H4 (cell line): ENCODE measurements at regions not wholly inside any gene's neighbourhood (a gene's known extent, or its start where the extent isn't known, plus 50 kb on each side); places are given as distances from the start of the nearest gene placed in this dataset.
A peak's percentile ranks its signal among the peaks of the same experiment; 100 is the strongest.
"Not testable (repeated sequence)": the region's sequence is repeated elsewhere in the genome, so short reads cannot be mapped to it uniquely, and the experiment has no call there.

Source experiments
- DNase-seq: peaks from one replicate; pipeline ENCODE4 v3.0.0-alpha.2; 2015; ENCODE audit warnings: low spot score

DNA sequence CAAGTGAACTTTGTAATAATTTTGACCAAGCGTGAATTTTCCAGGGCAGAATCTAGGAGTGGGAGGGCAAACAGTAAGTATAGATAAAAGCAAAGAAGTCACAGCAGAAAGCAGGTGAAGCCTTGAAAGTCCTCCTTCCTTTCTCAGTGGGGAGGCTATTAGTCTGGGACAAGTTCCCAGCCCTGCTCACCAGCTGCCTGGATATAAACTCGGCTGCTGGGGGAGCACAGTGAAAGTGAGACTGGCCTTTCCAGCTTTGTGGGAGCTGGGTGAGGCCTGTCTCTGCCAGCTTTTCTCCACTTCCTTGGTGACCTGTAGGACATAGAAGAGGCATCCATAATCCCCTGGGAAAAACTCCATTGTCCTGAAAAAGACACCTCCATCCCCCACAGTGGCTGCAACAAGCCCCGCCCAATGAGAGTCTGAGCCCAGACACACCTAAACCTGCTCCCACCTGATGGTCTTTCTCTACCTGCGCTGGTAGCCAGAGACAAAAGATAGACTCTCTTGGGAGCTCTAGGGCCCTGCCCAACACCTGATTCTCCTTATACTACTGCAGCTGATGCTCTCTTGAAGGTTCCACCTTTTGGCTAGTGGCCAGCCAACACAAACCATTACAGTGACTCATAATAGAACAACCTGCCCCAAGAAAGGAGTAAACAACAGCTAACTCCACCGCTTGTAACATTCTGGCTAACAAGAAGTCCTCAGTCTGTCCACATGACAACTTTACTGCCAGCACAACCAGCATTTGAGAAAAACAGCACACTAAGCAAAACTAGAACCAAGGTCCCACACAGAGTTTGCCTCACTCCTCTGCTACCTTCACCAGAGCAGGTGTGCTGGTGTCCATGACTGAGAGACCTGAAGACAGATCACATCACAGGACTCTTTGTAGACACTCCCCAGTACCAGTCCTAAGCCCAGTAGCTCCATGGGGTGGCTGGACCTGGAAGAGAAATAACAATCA lies 252.2 kb upstream of the SLITRK6 start:
- DNase-seq = peak; percentile 44

DNA sequence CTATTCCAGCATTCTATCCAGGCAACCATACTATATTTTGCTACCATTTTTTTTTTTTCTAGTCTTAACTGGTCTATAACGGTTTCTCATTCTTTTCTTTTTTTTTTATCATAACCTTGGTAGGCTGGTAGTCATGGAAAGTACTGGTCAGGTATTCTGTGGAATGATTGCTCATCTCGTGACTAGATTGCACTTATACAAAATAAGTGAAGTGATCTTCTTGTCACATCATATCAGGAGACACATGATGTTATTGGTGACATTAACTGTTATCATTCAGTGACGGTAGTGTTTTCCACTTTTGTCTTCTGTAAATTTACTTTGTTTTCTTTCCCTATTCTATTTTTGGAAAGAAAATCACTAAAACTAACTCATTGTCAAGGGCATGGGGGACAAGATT lies 239.3 kb upstream of the SLITRK6 start:
- DNase-seq = no peak

DNA sequence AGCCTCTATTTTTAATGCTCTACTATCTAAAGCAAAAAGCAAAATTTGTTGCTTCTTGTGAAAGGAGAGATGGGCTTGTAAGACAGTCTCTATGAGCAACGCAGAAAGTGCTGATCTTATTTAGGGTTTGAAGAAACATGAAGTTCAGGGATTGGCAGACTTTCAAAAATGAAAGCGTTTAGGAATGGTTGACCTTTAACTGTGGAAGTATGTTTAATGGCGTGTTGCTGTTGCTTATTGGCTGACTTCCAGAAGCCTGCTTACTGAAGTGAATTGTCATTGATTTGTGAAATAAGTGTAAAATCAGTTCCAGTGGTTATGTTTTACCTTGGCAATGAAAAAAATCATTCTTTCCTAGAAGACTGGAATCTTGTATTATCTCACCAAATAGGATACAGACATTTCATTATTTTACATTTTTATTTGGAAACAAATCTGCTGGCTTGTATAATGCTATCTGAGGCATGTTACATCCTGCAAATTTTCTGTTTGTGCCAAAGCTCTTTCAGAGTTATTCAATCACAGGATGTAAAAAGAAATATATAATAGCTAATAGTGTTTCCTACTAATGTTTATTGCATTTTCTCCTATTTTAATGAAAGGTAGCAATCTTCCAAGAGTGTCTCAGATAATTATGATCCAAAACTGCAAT lies 221.3 kb upstream of the SLITRK6 start:
- DNase-seq = peak; percentile 20

DNA sequence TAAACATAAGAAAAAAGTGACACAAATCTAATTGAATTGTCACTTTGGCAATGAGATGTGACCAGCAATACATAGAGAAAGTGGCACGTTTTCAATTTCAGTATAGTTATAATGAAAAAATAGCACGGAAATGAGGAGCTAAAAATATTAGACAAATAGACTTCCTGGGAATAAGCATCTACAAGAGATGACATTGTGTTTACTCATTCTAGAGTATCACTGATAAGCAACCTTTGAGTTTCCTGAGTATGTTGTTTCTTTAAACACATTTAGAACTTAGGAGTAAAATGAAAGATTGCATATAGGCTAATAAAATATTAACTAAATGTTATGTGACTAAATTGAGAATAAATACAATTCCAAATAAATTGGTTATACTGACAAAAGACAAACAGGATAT lies 207.1 kb upstream of the SLITRK6 start:
- DNase-seq = no peak

DNA sequence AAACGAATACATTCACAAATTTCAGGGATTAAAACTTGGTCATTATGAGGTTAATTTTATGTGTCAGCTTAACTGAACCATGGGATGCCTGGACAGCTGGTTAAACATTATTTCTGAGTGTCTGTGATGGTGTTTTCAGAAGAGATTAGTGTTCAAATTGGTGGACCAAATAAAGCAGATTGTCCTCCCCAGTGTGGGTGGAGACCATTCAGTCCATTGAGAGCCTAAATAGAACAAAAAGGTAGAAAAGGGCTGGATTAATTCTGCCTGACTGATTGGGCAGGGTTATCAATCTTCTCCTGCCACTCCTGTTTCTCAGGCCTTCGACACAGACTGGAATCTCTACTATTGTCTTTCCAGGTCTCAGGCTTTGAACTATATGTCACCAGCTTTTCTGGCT lies 203.8 kb upstream of the SLITRK6 start:
- DNase-seq = no peak

DNA sequence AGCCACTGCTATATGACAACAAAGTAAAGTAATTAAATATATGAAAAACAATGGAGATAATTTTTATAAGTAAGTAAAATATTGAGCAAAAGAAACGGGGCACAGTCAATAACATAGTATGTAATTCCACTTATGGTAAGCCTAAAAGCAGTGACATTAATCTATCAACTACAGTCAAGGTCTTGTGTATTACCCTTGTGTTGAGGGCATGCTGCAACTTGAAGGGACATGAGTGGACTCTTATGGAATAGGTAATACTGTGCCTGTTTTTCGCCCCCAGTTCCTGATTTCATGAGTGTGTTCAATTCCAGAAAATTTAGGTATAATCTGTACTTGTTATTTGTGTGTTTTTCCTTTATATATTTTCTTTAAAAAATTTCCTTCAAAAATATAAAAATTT lies 201.3 kb upstream of the SLITRK6 start:
- DNase-seq = no peak

DNA sequence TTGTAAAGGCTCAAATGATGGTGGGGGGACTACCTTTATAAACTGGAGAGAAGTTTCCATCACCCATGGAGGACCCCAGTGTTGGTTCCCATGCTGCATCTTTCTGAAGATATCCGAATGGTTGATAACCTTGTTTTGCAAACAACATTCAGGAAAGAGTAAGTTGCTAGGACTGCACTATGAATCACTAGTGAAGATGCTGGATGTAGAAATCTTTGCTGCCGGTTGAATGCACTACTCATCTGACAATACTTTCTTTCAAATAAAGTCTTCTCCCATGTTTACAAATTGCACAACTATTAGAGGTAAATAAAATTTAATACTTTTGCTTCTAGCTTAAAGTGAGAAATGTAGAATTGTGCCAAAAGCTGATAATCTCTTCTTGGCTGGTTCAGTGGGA lies 198.4 kb upstream of the SLITRK6 start:
- DNase-seq = no peak

DNA sequence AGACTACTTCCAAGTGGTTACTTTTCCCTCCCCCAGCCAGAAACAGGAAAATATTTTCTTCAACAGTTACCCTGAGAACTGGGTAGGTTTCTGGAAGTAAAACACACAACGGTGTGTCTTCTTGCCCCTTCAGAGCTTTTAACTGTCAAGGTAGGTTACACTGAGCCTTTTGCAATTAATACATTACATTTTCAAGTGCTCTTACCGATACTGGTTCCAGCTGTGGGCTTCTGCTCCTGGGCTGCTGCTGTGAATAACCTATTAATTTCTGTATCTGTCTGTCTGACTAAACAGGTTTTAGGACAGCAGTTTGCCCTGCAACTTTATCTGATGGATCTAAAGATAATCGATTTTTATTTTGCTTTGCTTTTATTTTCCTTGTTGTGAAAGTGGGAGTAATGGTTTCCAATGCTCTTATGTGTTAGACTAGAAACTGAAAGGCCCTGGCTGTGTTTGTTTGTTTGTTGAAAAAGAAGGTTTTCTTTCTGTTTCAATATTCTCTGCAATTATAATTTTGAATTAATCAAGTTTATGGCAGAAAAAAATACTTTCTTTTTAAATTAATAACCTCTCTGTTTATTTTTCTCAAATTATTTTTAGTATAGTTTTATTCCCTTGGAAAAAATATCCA lies 196.7 kb upstream of the SLITRK6 start:
- no peak for DNase-seq

DNA sequence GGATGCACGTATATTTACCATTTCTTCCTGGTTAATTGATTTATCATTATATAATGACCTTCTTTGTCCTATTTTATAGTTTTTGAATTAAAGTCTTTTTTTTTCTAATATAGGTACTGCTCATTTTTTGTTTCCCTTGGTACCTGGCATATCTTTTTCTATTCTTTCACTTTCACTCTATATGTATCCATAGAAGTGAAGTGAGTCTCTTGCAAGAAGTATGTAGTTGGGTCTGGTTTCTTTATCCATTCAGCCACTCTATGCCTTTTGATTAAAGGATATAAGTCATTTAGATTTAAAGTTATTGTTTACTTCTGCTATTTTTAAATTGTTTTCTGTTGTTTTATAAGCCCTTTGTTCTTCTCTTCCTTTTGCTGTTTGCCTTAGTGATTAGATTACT lies 194.3 kb upstream of the SLITRK6 start:
- DNase-seq = no peak

DNA sequence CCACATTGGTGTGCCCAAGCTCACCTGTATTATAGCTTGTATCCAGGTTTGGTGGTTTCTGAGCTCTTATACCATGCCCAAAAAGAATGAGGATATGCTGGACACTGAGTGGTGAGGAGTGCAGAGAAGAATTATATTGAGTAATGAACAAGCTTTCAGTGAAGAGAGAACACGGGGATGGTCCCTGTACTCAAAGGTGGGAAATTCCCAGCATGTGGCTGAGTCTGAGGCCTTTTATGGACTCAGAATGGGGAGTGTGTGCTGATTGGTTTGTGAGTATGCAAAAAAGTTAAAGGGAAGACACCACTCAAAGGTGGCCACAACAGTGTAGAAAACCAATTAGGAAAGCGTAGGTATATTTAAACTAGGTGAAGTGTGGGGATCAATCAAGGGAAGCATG lies 191.2 kb upstream of the SLITRK6 start:
- no peak for DNase-seq

DNA sequence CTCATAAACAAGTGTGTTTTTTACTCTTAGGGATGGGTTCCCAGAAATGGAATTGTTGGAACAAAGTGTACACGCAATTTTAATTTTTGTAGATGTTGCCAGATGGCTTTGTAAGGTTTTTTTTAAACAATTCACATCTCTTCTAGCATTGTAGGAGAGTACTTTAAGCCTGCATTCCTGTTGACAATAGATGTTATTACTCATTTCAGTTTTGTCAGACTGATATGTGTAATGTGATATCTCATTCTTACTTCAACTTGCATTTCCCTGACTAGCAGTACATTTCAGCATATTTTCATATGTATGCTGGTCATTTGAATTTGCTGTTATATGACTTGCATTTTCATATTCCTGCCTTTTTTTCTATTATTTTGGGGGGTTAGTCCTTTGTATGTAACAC lies 186.6 kb upstream of the SLITRK6 start:
- peak; percentile 3 for DNase-seq

DNA sequence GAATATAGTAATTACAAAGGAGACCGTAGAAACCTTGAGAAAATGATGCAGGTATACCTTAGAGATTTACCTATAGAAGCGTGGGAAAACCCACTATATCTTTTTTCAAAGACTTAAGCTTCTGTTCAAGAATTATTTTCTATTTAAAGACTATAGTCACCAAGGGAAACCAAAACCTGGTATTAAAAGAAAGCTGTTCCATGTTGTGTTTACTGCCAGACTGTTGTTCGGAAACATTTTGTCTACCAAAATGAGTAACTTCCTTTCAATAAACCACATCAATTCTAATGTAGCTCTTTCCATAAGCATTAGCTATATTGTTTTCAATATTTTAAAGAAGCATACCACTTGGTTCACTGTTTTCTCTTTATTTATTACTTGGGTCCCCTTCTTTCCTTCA lies 182.9 kb upstream of the SLITRK6 start:
- no peak for DNase-seq

DNA sequence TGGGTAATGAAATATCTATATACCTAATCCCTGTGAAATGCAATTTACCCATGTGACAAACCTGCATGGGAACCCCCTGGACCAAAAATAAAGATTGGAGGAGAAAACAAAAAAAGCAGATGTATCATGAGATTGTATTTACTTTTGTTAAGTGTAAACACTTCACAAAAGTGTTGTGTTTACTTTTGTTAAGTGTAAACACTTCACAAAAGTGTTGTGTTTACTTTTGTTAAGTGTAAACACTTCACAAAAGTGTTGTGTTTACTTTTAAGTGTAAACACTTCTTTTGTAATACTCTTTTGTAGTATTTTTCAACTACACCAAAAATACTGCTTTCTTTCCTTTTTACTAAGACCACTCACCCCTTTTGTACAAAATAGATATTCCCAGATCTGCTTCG lies 181.2 kb upstream of the SLITRK6 start:
- not testable (repeated sequence) for DNase-seq

DNA sequence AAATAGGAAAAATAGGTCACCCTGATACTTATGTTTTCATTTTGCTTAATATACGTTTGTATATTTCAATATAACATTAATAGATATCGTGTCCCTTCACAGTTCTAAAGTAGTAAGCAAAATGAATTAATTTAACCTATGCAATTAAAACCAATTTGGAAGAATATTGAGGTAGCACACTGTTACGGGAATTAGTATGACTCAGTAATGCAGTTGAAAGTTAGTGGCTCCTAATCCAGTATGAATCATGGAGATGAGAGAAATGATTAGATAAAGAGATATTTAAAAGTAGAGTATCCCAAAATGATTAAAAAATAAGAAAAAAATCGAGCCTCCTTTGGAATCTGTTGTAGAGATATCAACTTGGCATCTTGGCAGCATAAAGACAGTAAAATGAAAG lies 177.0 kb upstream of the SLITRK6 start:
- DNase-seq = no peak

DNA sequence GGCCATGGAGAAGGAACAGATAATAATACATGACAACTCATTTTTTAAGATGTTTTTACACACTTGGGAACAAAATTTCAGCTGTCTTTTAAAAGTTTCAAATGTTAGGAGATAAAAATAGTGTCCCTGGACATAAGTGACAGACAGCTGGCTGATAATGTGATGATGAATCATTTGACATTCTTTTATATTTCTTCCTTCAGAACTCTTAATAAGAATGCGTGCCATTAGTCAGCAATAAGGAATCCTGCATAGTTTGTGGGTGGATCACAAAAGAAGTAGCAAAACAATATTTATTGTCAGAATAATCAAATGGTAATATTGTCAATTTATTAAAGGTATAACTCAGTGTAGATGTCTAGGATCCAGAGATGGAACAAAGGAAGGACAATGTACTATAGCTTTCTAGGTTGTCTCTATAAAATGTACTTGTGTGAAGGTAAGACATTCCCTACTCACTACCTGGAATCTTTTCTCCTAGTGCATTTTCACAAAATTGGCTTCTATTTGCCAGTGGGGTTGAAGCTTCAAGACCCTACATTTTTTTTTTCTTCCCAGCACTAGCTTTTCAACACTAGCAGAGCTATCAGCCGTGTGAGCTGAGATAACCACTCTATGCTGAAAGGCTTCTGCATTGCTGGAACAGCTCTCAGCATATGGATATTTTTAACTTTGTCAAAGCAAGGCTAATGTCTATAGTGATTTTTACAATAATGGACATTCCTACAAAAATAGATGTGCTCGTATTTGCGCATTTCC lies 175.6 kb upstream of the SLITRK6 start:
- no peak for DNase-seq

DNA sequence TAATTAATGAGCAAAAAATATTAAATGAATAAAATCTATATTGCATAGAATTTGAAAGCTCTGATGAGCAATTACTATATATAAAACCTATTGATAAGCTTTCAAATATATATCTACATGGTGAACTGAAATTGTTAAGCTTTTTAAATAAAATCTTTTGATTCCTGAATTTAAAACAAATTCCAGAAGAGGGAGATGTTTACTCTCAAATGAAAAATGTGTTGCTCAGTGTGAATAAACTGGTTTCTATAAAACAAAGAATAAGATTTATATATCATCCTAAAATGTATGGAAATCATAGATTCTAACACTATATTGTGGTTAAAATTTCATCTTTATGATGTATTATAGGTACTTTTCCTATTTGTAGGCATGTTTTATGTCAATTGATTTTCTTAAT lies 171.5 kb upstream of the SLITRK6 start:
- no peak for DNase-seq

DNA sequence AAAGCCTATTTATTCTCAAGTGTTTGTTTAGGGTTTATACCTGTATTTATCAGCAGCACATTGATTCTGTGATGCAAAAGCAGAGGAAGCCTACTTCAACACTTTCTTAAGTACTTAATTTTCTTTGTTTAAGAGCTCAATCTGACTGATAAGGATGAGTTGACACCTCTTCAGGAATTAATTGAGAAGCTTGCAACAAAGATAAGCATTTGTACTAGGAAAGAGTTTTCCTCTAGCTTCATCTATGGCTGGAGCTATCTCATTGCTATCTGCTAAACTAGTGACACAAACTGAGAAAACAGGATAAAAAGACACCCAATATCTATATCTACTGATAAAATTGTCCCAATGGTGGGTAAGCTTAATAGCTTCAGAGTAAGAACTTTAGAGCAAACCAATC lies 170.1 kb upstream of the SLITRK6 start:
- no peak for DNase-seq

DNA sequence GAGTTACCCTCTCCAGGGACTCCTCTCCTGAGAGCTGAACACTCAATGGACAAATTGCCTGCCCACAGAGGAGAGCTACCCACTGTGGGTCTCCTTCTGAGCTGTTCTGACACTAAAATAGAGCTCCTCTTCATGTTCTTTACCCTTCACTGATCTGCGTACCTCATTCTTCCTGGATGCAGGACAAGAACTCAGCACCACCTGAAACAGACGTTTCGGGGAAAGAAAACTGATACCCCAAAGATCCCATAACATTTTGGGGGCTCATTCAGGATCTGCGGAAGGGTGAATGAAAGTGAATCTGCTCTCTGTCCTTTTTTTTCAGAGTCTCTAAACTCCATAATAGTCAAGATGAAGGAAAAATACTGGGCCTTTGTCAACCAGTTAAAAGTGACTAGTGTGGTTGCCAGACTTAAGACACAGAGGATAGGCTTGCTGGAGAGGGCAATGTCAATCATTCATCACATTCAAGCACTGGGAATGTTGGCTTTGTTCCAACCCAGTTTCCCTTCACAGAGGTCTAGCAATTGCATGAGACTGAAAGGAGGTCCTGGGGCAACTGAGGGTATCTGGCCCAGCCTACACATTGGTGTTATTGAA lies 136.7 kb upstream of the SLITRK6 start:
- DNase-seq = no peak

DNA sequence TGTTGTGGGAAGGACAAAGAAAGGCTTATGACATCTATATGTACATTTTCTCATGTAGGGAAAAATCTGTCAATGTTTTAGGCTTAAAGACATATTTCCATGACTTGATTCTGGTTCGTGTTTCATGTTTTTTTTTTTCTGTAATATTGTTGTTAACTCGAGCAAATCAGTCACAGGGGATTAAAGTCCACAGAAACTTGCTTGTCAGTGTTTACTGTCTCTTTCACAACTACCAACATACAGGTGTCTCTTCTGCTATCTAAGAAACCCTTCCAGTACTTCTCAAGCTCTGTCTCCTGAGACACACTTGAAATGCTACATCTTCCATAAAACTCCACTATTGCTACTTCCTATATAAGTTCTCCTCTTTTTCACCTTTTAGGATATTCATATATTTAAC lies 130.9 kb upstream of the SLITRK6 start:
- no peak for DNase-seq

DNA sequence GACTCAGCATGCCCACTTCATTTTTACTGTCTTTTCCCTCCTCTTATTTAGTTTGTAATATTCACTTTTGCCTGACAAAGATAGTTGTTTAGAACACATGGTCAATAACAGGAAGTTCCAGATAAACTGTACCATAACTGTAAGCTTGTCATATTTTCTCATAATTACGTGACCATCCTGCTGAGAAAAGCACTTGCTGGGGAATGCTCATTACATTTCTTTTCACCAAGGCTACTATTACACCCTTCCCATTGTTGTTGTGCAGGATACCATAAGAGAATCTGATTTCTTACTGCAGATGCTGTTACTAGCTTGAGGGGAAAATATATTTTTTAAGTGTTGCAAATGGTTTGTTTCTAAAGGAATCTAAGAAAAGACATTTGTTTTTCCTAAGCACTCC lies 111.7 kb upstream of the SLITRK6 start:
- DNase-seq = no peak

DNA sequence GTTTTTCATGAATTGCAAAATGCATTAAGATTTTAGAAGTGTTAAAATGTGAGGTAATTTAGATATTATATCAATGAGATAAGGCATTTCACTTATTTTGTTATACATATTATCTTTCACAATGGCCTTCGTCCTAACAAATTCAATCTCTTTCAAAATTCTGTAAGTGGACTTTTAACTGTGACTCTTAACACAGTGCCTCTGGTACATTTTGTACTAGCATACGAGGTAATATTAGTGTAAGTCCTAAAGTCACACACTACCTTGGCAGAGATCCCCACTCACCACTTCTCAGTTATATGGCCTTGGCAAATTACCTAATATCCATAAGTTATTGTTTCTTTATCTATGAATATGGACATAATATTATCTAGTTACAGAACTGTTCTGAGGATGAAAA lies 101.3 kb upstream of the SLITRK6 start:
- DNase-seq = no peak
